Panc1 (cell line): ENCODE measurements at regions not wholly inside any gene's neighbourhood (a gene's known extent, or its start where the extent isn't known, plus 50 kb on each side); places are given as distances from the start of the nearest gene placed in this dataset.

ENCODE experiments used
- POLR2AphosphoS5 ChIP-seq: IDR thresholded peaks from 2 replicates; pipeline ENCODE4 v1.6.1; 2012; ENCODE audit warnings: mild to moderate bottlenecking, low read depth, low read length, moderate library complexity
- TF ChIP-seq, protein P1 (sequence below): fragments of 450-650 bp; IDR thresholded peaks from 2 replicates; pipeline ENCODE4 v1.5.1; 2017; ENCODE audit warnings: mild to moderate bottlenecking
- TF ChIP-seq, protein P2 (sequence below), 2 experiments: IDR thresholded peaks; 2 replicates each; pipeline ENCODE4 v1.6.1; 2011 to 2012; ENCODE audit warnings: low read depth in 2 of 2, control low read depth in 1 of 2, low read length in 1 of 2, mild to moderate bottlenecking in 1 of 2, moderate library complexity in 1 of 2; ENCODE audit not compliant: insufficient read depth in 1 of 2

DNA sequence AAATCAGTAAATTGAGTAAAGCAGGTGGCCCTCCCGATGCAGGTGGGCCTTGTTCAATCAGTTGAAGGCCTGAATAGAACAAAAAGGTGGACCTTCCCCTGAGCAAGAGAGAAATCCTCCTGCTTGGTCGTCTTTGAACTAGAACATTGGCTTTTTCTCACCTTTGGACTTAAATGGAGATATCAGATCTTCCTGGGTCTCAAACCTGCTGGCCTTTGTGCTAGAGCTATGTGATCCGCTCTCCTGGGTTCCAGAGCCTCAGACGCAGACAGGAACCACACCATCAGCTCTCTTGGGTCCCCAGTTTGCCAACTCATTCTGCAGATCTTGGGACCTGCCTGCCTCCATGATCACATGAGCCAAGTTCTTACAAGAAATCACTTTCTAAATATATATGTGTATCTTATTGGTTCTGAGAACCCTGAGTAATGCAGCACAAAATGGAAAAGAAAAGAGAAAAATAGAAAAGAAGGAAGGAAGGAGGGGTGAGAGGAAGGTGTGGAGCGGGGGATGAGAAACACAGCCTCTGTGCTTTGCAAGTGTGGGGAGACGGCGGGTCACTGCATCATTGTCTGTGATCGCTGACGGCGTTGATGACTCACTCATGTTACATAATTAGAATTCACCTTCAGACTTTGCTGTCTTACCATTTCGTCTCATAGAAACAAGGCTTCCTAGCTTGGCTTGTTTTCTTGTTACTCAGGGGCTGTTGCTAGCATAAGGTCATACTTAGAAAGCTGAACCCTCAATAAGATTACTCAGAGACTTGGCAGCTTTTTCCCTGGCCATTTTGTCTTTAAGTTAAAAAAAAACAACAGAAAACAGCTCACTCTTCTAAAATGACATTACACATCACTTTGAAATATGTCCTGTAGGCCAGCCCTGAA, 85.7 kb upstream of the NEDD9 start:
- TF ChIP-seq, protein P1, sequence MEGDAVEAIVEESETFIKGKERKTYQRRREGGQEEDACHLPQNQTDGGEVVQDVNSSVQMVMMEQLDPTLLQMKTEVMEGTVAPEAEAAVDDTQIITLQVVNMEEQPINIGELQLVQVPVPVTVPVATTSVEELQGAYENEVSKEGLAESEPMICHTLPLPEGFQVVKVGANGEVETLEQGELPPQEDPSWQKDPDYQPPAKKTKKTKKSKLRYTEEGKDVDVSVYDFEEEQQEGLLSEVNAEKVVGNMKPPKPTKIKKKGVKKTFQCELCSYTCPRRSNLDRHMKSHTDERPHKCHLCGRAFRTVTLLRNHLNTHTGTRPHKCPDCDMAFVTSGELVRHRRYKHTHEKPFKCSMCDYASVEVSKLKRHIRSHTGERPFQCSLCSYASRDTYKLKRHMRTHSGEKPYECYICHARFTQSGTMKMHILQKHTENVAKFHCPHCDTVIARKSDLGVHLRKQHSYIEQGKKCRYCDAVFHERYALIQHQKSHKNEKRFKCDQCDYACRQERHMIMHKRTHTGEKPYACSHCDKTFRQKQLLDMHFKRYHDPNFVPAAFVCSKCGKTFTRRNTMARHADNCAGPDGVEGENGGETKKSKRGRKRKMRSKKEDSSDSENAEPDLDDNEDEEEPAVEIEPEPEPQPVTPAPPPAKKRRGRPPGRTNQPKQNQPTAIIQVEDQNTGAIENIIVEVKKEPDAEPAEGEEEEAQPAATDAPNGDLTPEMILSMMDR: no peak
- TF ChIP-seq POLR2AphosphoS5: no peak
- TF ChIP-seq, protein P2, sequence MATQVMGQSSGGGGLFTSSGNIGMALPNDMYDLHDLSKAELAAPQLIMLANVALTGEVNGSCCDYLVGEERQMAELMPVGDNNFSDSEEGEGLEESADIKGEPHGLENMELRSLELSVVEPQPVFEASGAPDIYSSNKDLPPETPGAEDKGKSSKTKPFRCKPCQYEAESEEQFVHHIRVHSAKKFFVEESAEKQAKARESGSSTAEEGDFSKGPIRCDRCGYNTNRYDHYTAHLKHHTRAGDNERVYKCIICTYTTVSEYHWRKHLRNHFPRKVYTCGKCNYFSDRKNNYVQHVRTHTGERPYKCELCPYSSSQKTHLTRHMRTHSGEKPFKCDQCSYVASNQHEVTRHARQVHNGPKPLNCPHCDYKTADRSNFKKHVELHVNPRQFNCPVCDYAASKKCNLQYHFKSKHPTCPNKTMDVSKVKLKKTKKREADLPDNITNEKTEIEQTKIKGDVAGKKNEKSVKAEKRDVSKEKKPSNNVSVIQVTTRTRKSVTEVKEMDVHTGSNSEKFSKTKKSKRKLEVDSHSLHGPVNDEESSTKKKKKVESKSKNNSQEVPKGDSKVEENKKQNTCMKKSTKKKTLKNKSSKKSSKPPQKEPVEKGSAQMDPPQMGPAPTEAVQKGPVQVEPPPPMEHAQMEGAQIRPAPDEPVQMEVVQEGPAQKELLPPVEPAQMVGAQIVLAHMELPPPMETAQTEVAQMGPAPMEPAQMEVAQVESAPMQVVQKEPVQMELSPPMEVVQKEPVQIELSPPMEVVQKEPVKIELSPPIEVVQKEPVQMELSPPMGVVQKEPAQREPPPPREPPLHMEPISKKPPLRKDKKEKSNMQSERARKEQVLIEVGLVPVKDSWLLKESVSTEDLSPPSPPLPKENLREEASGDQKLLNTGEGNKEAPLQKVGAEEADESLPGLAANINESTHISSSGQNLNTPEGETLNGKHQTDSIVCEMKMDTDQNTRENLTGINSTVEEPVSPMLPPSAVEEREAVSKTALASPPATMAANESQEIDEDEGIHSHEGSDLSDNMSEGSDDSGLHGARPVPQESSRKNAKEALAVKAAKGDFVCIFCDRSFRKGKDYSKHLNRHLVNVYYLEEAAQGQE (IDR thresholded peaks at IDR 0.05; ENCODE audit: insufficient read depth in 1 of 2, low read depth in 2 of 2, low read length in 1 of 2): no peak
